HG02678 (cell line): ENCODE measurements at regions not wholly inside any gene's neighbourhood (a gene's known extent, or its start where the extent isn't known, plus 50 kb on each side); places are given as distances from the start of the nearest gene placed in this dataset.

Experiments
- ATAC-seq: cut with Tn5 transposase; IDR thresholded peaks from one replicate; pipeline ENCODE4 v1.9.1; 2021; ENCODE audit warnings: mild to moderate bottlenecking, moderate library complexity; ENCODE audit not compliant: unreplicated experiment

DNA sequence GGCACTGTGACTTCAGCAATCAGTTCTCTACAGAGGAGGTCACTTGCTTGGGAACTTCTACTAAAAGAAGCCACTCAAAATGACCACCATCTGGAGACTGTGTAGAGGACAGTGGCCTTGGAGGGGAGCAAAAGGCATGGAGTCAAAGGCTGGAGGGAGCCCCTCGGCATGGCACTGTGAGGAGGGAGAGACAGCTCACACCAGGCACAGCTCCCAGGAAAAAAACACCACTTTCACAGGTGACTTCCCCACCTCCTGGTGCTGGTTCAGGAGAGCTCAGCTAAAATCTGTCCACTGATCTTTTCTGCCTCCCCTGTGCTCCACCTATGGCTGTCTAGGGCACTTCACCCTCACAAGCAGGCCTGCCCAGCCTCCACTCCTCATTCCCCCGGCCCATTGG is 649.4 kb upstream of the MGMT start:
- no peak for ATAC-seq

- ATAC-seq = no peak
Observed at GRCh38 chr10:128820663-128821062, 646.4 kb upstream of the MGMT start.

DNA sequence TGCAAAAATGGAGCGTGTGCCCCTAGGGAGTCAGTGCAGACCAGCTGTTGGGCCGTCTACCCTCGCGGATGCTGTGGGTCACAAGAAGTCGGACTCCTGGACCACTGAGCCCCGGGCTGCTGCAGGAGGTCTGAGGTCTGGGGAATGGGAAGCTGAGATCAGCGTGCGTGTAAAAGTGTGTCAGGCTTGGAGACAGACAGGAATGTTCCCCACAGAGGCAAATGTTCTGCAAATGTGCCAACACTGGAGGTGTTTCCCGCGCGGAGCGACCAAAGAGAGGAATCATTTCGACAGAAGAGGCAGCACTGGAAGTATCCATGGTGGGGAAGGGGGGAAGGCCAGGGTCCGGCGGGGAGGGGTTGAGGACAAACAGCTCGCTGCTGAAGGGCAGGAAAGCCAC is 643.8 kb upstream of the MGMT start:
- no peak for ATAC-seq

- ATAC-seq = no peak
Observed at GRCh38 chr10:128825626-128826025, 641.4 kb upstream of the MGMT start.

GRCh38 chr10:128833671-128834070 is 633.4 kb upstream of the MGMT start:
- no peak for ATAC-seq

DNA sequence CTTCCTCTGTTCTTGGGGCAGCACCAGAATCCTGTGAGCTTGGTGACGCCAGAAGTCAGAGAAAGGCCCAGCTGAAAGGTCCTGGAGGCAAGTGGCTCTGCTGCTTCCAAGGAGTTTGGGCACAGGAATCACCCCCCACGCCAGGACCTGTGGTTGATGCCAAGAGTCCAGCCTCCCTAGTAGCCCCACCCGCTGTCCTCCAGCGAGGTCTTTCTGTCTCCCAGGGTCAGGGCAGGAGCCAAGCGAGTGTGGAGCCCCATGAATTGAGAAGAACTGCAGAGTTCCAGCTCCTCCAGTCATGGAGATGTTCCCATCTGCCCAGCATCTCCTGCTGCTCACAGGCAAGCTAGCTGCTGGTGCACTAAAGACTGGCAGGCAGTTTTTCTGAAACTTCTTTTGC is 631.7 kb upstream of the MGMT start:
- ATAC-seq = no peak

DNA sequence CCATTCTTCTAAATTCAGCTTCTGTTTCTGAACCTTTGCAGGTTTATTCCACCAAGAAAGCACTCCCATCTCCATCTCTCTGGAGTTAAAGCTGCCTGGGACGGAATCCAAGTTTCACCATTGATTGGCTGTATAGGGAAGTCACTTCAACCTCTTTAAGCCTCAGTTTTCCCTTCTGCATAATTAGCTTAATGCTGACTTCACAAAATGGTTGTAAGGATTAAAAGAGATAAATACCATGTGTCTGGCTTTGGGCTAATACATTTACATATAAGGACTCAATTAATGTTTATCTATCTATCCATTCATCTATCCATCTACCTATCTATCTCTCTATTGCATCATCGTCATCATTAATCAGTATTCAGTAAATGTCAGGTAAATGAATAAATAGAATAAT is 629.6 kb upstream of the MGMT start:
- ATAC-seq = no peak

GRCh38 chr10:128839134-128839533 is 627.9 kb upstream of the MGMT start:
- ATAC-seq = no peak

DNA sequence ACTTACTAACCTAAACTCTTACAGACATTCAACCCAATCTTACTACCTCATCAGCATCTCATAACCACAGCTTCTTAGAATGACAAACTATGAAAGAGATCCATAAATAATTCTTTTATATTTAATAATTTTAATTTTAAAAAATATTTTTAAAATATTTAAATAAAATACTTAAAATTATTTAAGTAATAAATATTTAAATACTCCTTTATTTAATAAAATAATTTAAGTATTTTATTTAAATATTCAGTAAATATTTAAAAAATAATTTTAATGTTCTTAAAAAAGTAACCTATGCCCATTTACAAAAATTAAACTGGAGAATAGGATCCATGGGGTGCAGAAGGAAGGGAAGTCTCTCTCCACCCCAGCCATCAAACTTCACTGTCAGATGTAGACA is 627.3 kb upstream of the MGMT start:
- ATAC-seq = no peak

GRCh38 chr10:128843972-128844371 is 623.1 kb upstream of the MGMT start:
- no peak for ATAC-seq

DNA sequence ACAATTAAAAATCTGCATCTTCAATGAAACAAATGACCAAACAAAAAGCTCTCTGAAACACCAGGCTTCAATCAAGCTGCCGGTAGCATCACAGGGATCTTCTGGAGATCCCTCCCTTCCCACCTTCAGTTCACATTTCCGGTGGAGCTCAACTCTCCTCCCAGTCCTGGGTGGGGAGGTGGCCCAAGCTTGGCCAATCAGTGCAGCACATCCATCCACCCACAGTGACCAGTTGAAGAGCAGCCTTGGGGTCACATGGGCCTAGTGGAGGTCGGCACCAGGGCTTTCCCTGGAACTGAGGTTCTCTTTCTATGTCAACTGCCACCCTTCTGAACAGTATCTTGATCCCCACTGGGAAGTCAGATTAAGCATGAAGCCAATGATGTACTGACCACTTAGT is 620.1 kb upstream of the MGMT start:
- no peak for ATAC-seq

GRCh38 chr10:128848810-128849209 is 618.2 kb upstream of the MGMT start:
- no peak for ATAC-seq

GRCh38 chr10:128850647-128851046 is 616.4 kb upstream of the MGMT start:
- no peak for ATAC-seq

DNA sequence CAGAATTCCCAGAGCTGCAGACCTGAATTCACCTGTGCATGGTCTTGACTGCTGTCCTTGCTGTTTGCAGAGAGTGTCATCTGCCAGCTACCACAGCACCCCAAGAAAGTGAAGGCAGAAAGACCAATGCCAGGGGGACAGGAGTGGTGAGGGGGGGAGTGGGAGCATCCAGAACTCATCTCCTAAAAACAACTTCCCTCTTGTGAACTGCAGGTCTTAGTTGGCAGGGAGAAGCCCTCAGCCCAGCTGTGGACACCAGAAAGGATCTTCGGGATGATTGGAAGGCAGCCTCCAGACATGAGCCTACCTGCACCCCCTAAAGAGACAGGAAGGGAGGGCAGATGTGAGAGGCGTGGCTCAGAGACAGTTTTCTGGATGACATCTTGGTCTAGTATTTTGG is 615.8 kb upstream of the MGMT start:
- no peak for ATAC-seq

DNA sequence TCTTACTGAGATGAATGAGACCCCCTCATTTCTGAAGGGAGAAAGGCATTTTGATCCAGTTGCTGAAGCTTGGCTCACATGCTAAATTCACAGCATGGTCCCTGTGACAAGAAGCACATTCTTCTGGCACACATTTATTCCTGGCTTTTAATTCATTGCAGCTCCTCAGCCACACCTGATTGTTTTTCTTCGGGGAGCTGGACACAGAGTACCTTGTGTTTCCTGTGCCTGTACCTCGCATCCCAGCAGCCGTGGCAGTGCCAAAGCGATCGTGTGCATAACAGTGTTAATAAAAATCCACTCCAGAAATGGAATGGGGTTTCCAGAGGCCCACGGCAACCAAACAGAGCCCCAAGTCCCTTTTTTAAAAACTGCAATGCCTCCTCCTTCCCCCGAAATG is 615.3 kb upstream of the MGMT start:
- no peak for ATAC-seq

DNA sequence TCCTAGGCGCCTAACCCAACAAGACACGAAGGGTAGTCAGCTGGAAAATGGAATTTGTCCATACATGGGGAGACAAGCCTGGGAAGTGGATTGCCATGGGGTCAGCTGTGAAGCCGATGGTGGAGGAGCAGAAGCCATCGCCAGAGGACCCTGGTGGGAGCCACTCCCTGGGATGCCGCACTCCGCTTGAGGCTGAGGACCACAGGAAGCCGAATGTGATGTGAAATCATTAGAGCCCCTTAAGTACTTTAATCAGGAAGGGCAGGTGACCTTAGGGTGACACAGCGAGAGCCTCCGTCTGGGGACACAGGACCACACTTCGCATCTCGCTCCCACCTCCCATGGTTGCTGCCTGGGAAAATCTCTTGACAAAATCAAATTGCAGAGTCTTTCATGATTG is 614.6 kb upstream of the MGMT start:
- ATAC-seq = no peak

- no peak for ATAC-seq
Observed at GRCh38 chr10:128852902-128853301, 614.1 kb upstream of the MGMT start.

GRCh38 chr10:128853537-128853936 is 613.5 kb upstream of the MGMT start:
- no peak for ATAC-seq

- no peak for ATAC-seq
Observed at GRCh38 chr10:128854204-128854603, 612.8 kb upstream of the MGMT start.

- ATAC-seq = no peak
Observed at GRCh38 chr10:128854963-128855362, 612.1 kb upstream of the MGMT start.

GRCh38 chr10:128855618-128856428 is 611.2 kb upstream of the MGMT start:
- ATAC-seq = no peak

DNA sequence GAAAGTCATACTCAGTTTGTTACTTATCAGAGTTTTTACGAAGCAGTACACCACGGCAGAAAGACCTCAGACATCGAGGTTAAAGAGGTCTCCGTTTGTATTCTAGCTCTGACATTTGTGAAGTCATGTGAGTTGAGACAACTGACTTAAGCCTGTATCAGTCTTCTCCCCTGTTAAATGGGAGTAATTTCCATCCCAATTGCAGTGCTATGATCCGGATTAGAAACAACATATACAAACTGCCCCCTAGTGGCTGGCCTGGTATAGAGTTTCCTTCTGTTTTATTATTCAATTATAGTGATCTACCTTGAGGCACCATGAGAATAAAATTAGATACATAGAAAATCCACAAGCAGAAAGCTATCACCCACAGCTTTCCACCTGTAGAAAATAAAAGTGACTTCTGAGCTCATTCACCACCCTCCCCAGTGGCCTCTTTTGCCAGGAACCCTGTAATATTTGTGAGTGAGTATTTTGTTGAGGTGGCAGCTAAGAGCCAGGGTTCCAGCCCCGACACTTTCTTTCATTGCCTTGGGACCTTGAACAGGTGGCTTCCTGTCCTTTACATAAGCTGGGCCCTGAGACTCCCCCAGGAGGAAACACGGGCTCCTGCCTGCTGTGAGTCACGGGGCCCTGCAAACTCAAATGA is 607.2 kb upstream of the MGMT start:
- no peak for ATAC-seq

DNA sequence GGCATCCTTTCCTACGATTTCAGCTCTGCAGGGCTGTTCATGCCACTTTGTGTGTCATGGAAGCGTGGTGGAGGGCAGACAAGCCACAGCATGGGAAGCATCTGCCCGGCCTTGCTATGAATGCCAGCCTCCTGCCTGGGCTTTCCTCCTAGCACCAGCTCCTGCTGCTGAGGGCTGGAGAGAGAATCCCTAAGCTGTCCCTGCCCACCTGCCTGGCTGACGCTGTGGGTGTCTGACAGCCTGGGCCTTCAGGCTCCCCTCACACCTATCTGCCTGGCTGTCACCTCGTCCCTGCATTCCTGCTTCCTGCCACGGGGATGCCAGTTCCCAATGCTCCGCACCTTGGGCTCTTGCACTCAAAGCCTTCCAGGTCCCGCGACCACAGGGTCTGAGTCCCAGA is 606.5 kb upstream of the MGMT start:
- ATAC-seq = no peak
